GM12801 (cell line): ENCODE measurements at regions not wholly inside any gene's neighbourhood (a gene's known extent, or its start where the extent isn't known, plus 50 kb on each side); places are given as distances from the start of the nearest gene placed in this dataset.

Experiments
- CTCF ChIP-seq: IDR thresholded peaks from one replicate; pipeline ENCODE4 v1.5.1; 2011; ENCODE audit warnings: control low read depth; ENCODE audit not compliant: insufficient read length; ENCODE audit errors: extremely low read depth

- TF ChIP-seq CTCF = no peak
These were observed 306.6 kb downstream of the MYCN start for GRCh38 chr2:16246911-16247310.

- no peak for TF ChIP-seq CTCF
These were observed 306.0 kb downstream of the MYCN start for GRCh38 chr2:16246281-16246850.

GRCh38 chr2:16245481-16246054, 305.2 kb downstream of the MYCN start:
- TF ChIP-seq CTCF = no peak

GRCh38 chr2:16244966-16245320, 304.6 kb downstream of the MYCN start:
- TF ChIP-seq CTCF = no peak

GRCh38 chr2:16244153-16244965, 304.0 kb downstream of the MYCN start:
- no peak for TF ChIP-seq CTCF

GRCh38 chr2:16243411-16243996, 303.2 kb downstream of the MYCN start:
- TF ChIP-seq CTCF = no peak

- no peak for TF ChIP-seq CTCF
These were observed 302.6 kb downstream of the MYCN start for GRCh38 chr2:16242906-16243305.
